SK-N-DZ (cell line): ENCODE measurements at regions not wholly inside any gene's neighbourhood (a gene's known extent, or its start where the extent isn't known, plus 50 kb on each side); places are given as distances from the start of the nearest gene placed in this dataset.

Source experiments
- DNase-seq: peaks from one replicate; pipeline ENCODE4 v3.0.0-alpha.2; 2015; ENCODE audit warnings: low spot score

- DNase-seq: no peak
Observed at GRCh38 chr18:67893916-67894315, 377.4 kb upstream of the DSEL start.

- DNase-seq: no peak
Observed at GRCh38 chr18:67876871-67877270, 360.4 kb upstream of the DSEL start.

GRCh38 chr18:67875944-67876343, 359.4 kb upstream of the DSEL start:
- DNase-seq: no peak

GRCh38 chr18:67875060-67875459, 358.5 kb upstream of the DSEL start:
- DNase-seq: no peak

GRCh38 chr18:67865400-67865799, 348.9 kb upstream of the DSEL start:
- DNase-seq: no peak

- no peak for DNase-seq
Observed at GRCh38 chr18:67864677-67865340, 348.3 kb upstream of the DSEL start.

GRCh38 chr18:67862069-67862468, 345.5 kb upstream of the DSEL start:
- no peak for DNase-seq

GRCh38 chr18:67854340-67854739, 337.8 kb upstream of the DSEL start:
- no peak for DNase-seq

GRCh38 chr18:67846422-67847098, 330.0 kb upstream of the DSEL start:
- DNase-seq: no peak

- no peak for DNase-seq
Observed at GRCh38 chr18:67845035-67845434, 328.5 kb upstream of the DSEL start.

- no peak for DNase-seq
Observed at GRCh38 chr18:67840379-67840778, 323.9 kb upstream of the DSEL start.

- no peak for DNase-seq
Observed at GRCh38 chr18:67818432-67818831, 301.9 kb upstream of the DSEL start.

GRCh38 chr18:67815280-67815679, 298.8 kb upstream of the DSEL start:
- no peak for DNase-seq

- DNase-seq: no peak
Observed at GRCh38 chr18:67813380-67814028, 297.0 kb upstream of the DSEL start.

- DNase-seq: no peak
Observed at GRCh38 chr18:67805261-67805660, 288.7 kb upstream of the DSEL start.

- DNase-seq: no peak
Observed at GRCh38 chr18:67794521-67794920, 278.0 kb upstream of the DSEL start.

- no peak for DNase-seq
Observed at GRCh38 chr18:67790527-67790926, 274.0 kb upstream of the DSEL start.

- no peak for DNase-seq
Observed at GRCh38 chr18:67789165-67789545, 272.6 kb upstream of the DSEL start.

- DNase-seq: no peak
Observed at GRCh38 chr18:67788310-67789164, 272.0 kb upstream of the DSEL start.

- no peak for DNase-seq
Observed at GRCh38 chr18:67783196-67783946, 266.9 kb upstream of the DSEL start.

- no peak for DNase-seq
Observed at GRCh38 chr18:67778016-67778415, 261.5 kb upstream of the DSEL start.
